Kidney capillary endothelial cell (primary cell): ENCODE measurements at regions not wholly inside any gene's neighbourhood (a gene's known extent, or its start where the extent isn't known, plus 50 kb on each side); places are given as distances from the start of the nearest gene placed in this dataset.
A peak's percentile ranks its signal among the peaks of the same experiment; 100 is the strongest.

ENCODE experiments used
- DNase-seq: peaks from one replicate; pipeline ENCODE4 v3.0.0-alpha.2; 2018; ENCODE audit warnings: low spot score

- no peak for DNase-seq
Measured at GRCh38 chr2:212609479-212609878, 70.9 kb upstream of the ERBB4 start.

GRCh38 chr2:212607080-212607479 lies 68.5 kb upstream of the ERBB4 start:
- no peak for DNase-seq

GRCh38 chr2:212606232-212606631 lies 67.6 kb upstream of the ERBB4 start:
- no peak for DNase-seq

- no peak for DNase-seq
Measured at GRCh38 chr2:212596688-212597087, 58.1 kb upstream of the ERBB4 start.

- no peak for DNase-seq
Measured at GRCh38 chr2:212596276-212596675, 57.7 kb upstream of the ERBB4 start.

- peak; percentile 1 for DNase-seq
Measured at GRCh38 chr2:212595036-212595654, 56.5 kb upstream of the ERBB4 start.

- no peak for DNase-seq
Measured at GRCh38 chr2:212592695-212593094, 54.1 kb upstream of the ERBB4 start.
